H9 (cell line): ENCODE measurements at regions not wholly inside any gene's neighbourhood (a gene's known extent, or its start where the extent isn't known, plus 50 kb on each side); places are given as distances from the start of the nearest gene placed in this dataset.

ENCODE experiments used
- DNase-seq: peaks from one replicate; pipeline ENCODE4 v3.0.0-alpha.2; 2017
- H2AFZ ChIP-seq: one replicate; pipeline ENCODE4 v1.6.1; 2013; ENCODE audit warnings: mild to moderate bottlenecking, low read length, control low read depth, moderate library complexity
- H2AK5ac ChIP-seq: 2 replicates; pipeline ENCODE4 v1.6.1; 2013; ENCODE audit warnings: low read length, control low read depth, mixed read lengths; ENCODE audit not compliant: insufficient read length
- H2BK120ac ChIP-seq: one replicate; pipeline ENCODE4 v1.6.1; 2013; ENCODE audit warnings: low read depth, mild to moderate bottlenecking, low read length, control low read depth, inconsistent platforms; ENCODE audit not compliant: poor library complexity, severe bottlenecking
- H2BK12ac ChIP-seq: 2 replicates; pipeline ENCODE4 v1.6.1; 2013; ENCODE audit warnings: low read length, control low read depth, mixed read lengths, low read depth; ENCODE audit not compliant: insufficient read length
- H2BK15ac ChIP-seq: 2 replicates; pipeline ENCODE4 v1.6.1; 2013; ENCODE audit warnings: low read depth, low read length, control low read depth
- H2BK20ac ChIP-seq: one replicate; pipeline ENCODE4 v1.6.1; 2013; ENCODE audit warnings: low read depth, mild to moderate bottlenecking, low read length, control low read depth, inconsistent platforms; ENCODE audit not compliant: poor library complexity, severe bottlenecking
- H2BK5ac ChIP-seq: 2 replicates; pipeline ENCODE4 v1.6.1; 2013; ENCODE audit warnings: low read length, control low read depth, mixed read lengths; ENCODE audit not compliant: insufficient read length
- H3K14ac ChIP-seq: 2 replicates; pipeline ENCODE4 v1.6.1; 2013; ENCODE audit warnings: low read length, control low read depth; ENCODE audit not compliant: insufficient read depth
- H3K18ac ChIP-seq: 2 replicates; pipeline ENCODE4 v1.6.1; 2013; ENCODE audit warnings: low read depth, mild to moderate bottlenecking, mixed read lengths, low read length, control low read depth; ENCODE audit not compliant: insufficient read length
- H3K23ac ChIP-seq: 2 replicates; pipeline ENCODE4 v1.6.1; 2013; ENCODE audit warnings: low read length, control low read depth, mixed read lengths, low read depth; ENCODE audit not compliant: insufficient read length
- H3K23me2 ChIP-seq: 2 replicates; pipeline ENCODE4 v1.6.1; 2013; ENCODE audit warnings: low read depth, mild to moderate bottlenecking, mixed read lengths, low read length, control low read depth; ENCODE audit not compliant: insufficient read length, poor library complexity, severe bottlenecking
- H3K27ac ChIP-seq: 2 replicates; pipeline ENCODE4 v1.5.1; 2013; ENCODE audit warnings: low read length, control low read depth, mixed read lengths, low read depth; ENCODE audit not compliant: insufficient read length
- H3K27me3 ChIP-seq: 2 replicates; pipeline ENCODE4 v1.6.1; 2013; ENCODE audit warnings: low read length, control low read depth, inconsistent platforms; ENCODE audit not compliant: insufficient read depth
- H3K4ac ChIP-seq: 2 replicates; pipeline ENCODE4 v1.6.1; 2013; ENCODE audit warnings: low read depth, mild to moderate bottlenecking, control low read depth, inconsistent platforms, low read length, moderate library complexity
- H3K4me1 ChIP-seq: 2 replicates; pipeline ENCODE4 v1.6.1; 2013; ENCODE audit warnings: low read length, control low read depth, inconsistent platforms; ENCODE audit not compliant: insufficient read depth
- H3K4me2 ChIP-seq: 2 replicates; pipeline ENCODE4 v1.6.1; 2013; ENCODE audit warnings: low read length, control low read depth, mixed read lengths; ENCODE audit not compliant: insufficient read length, insufficient read depth
- H3K56ac ChIP-seq: 2 replicates; pipeline ENCODE4 v1.6.1; 2013; ENCODE audit warnings: low read depth, mild to moderate bottlenecking, mixed read lengths, low read length, control low read depth; ENCODE audit not compliant: insufficient read length
- H3K79me1 ChIP-seq: 2 replicates; pipeline ENCODE4 v1.6.1; 2013; ENCODE audit warnings: low read depth, mild to moderate bottlenecking, moderate library complexity, low read length, control low read depth, inconsistent platforms; ENCODE audit not compliant: insufficient read depth, poor library complexity, severe bottlenecking
- H3K79me2 ChIP-seq: 2 replicates; pipeline ENCODE4 v1.6.1; 2013; ENCODE audit warnings: low read length, control low read depth, inconsistent platforms; ENCODE audit not compliant: insufficient read depth
- H3K9ac ChIP-seq: 2 replicates; pipeline ENCODE4 v1.6.1; 2013; ENCODE audit warnings: low read length, control low read depth, mixed read lengths; ENCODE audit not compliant: insufficient read length; ENCODE audit errors: extremely low read depth
- H3K9me3 ChIP-seq: one replicate; pipeline ENCODE4 v1.6.1; 2013; ENCODE audit warnings: low read depth, low read length, inconsistent platforms; ENCODE audit not compliant: control insufficient read depth
- H3T11ph ChIP-seq: one replicate; pipeline ENCODE4 v1.6.1; 2013; ENCODE audit warnings: mild to moderate bottlenecking, low read length, control low read depth, inconsistent platforms
- H4K20me1 ChIP-seq: one replicate; pipeline ENCODE4 v1.6.1; 2013; ENCODE audit not compliant: control insufficient read depth, insufficient read length, insufficient read depth
- H4K5ac ChIP-seq: 2 replicates; pipeline ENCODE4 v1.6.1; 2013; ENCODE audit warnings: low read depth, mild to moderate bottlenecking, mixed read lengths, low read length, control low read depth; ENCODE audit not compliant: insufficient read length
- H4K8ac ChIP-seq: replicated peaks from 2 replicates; pipeline ENCODE4 v1.6.1; 2013; ENCODE audit warnings: low read length, control low read depth, mixed read lengths, low read depth; ENCODE audit not compliant: insufficient read length
- H4K91ac ChIP-seq: 2 replicates; pipeline ENCODE4 v1.6.1; 2013; ENCODE audit warnings: low read depth, mild to moderate bottlenecking, moderate library complexity, mixed read lengths, low read length, control low read depth; ENCODE audit not compliant: insufficient read length
- H3K27ac Mint-ChIP-seq, 3 experiments: 2 replicates in 2 of 3; 3 replicates in 1 of 3; pipeline ENCODE4 v1.8.0; 2020 to 2021; ENCODE audit warnings: mixed read lengths in 3 of 3, mild to moderate bottlenecking in 1 of 3, moderate library complexity in 1 of 3
- H3K27me3 Mint-ChIP-seq: 2 replicates; pipeline ENCODE4 v1.8.0; 2021; ENCODE audit warnings: low read depth, mild to moderate bottlenecking, moderate library complexity, mixed read lengths
- H3K36me3 Mint-ChIP-seq, 3 experiments: 2 replicates in 2 of 3; 3 replicates in 1 of 3; pipeline ENCODE4 v1.8.0; 2020 to 2021; ENCODE audit warnings: low read depth in 3 of 3, mixed read lengths in 3 of 3; ENCODE audit not compliant: insufficient read depth in 1 of 3
- H3K4me1 Mint-ChIP-seq, 2 experiments: 2 replicates each; pipeline ENCODE4 v1.8.0; 2020; ENCODE audit warnings: mixed read lengths in 2 of 2
- H3K4me3 Mint-ChIP-seq, 2 experiments: 2 replicates in 1 of 2; 3 replicates in 1 of 2; pipeline ENCODE4 v1.8.0; 2020 to 2021; ENCODE audit warnings: mild to moderate bottlenecking in 2 of 2, mixed read lengths in 2 of 2, moderate library complexity in 1 of 2
- H3K9me3 Mint-ChIP-seq, 2 experiments: 2 replicates in 1 of 2; 3 replicates in 1 of 2; pipeline ENCODE4 v1.8.0; 2020; ENCODE audit warnings: mild to moderate bottlenecking in 2 of 2, mixed read lengths in 2 of 2, moderate library complexity in 1 of 2
- WGBS: extraction: QIAGEN DNeasy Blood & Tissue Kit; methylation state at CpG from one replicate; pipeline ENCODE4 v1.1.7; 2013; ENCODE audit warnings: missing lambda C conversion rate, low lambda C conversion rate, mixed read lengths; ENCODE audit not compliant: insufficient read length; ENCODE audit errors: extremely low coverage; 5-methylcytosine and 5-hydroxymethylcytosine counted together
- TF ChIP-seq, protein P1 (sequence below): fragments of 200-600 bp; sonication (generic); conservative IDR thresholded peaks from 3 replicates; pipeline ENCODE4 v1.8.0; 2021; ENCODE audit warnings: antibody characterized with exemption, mild to moderate bottlenecking

DNA sequence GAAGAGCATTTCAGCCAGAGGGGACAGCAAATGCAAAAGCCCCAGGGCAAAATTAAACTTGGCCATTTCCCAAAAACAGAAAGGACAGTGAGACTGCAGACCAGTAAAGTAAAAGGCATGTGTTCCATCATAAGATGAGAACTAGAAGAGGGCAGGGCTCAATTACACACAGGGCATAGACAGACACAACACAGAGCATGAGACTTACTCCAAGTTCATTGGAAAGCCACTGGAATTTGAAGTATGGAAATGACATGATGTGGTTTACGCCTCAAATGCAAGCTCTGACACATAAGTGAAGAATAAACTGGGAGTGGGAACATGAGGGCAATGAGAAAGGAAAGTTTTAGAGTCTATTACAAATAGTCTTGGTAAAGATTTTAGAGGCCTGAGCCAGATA is 446.6 kb upstream of the GRIA1 start:
- H3K36me3 Mint-ChIP-seq = peaks cover 3 to 5% (median 4%) of the 10 kb centered on the region in 3 experiments; a peak in 3 of 7 replicates

More for the DNA sequence above, 446.6 kb upstream of the GRIA1 start:
- no peak overlapping the region for H4K5ac ChIP-seq
- TF ChIP-seq, protein P1, sequence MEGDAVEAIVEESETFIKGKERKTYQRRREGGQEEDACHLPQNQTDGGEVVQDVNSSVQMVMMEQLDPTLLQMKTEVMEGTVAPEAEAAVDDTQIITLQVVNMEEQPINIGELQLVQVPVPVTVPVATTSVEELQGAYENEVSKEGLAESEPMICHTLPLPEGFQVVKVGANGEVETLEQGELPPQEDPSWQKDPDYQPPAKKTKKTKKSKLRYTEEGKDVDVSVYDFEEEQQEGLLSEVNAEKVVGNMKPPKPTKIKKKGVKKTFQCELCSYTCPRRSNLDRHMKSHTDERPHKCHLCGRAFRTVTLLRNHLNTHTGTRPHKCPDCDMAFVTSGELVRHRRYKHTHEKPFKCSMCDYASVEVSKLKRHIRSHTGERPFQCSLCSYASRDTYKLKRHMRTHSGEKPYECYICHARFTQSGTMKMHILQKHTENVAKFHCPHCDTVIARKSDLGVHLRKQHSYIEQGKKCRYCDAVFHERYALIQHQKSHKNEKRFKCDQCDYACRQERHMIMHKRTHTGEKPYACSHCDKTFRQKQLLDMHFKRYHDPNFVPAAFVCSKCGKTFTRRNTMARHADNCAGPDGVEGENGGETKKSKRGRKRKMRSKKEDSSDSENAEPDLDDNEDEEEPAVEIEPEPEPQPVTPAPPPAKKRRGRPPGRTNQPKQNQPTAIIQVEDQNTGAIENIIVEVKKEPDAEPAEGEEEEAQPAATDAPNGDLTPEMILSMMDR = no peak
- no peaks in the 10 kb centered on the region for H3K79me1 ChIP-seq
- no peak overlapping the region for H3K56ac ChIP-seq
- H4K91ac ChIP-seq = no peak overlapping the region
- DNase-seq = no peak
- Mint-ChIP-seq H3K27ac (no peak overlapping the region), H3K9me3 (peaks cover 0 to 7% of the 10 kb centered on the region in 2 experiments; a peak in 3 of 5 replicates), H3K27me3 (no peaks in the 10 kb centered on the region), H3K4me1 (no peaks in the 10 kb centered on the region), H3K4me3 (no peak overlapping the region)
- no peak overlapping the region for H3K18ac ChIP-seq
- H3K4ac ChIP-seq = no peak overlapping the region
- H2BK5ac ChIP-seq = no peak overlapping the region
- no peak overlapping the region for H3K27ac ChIP-seq
- no peaks in the 10 kb centered on the region for H4K20me1 ChIP-seq
- no peaks in the 10 kb centered on the region for H3K27me3 ChIP-seq
- no peak overlapping the region for H2BK20ac ChIP-seq
- H2AK5ac ChIP-seq = no peak overlapping the region
- H3K23ac ChIP-seq = no peak overlapping the region
- no peak overlapping the region for H3K14ac ChIP-seq
- no peak overlapping the region for H2BK120ac ChIP-seq
- H4K8ac ChIP-seq = no peak overlapping the region
- no CpG with 5 or more reads among the region's 1 CpG for WGBS
- no peak overlapping the region for H2AFZ ChIP-seq
- no peaks in the 10 kb centered on the region for H3K4me1 ChIP-seq
- no peaks in the 10 kb centered on the region for H3K79me2 ChIP-seq
- no peak overlapping the region for H2BK15ac ChIP-seq
- no peak overlapping the region for H3T11ph ChIP-seq
- no peaks in the 10 kb centered on the region for H3K23me2 ChIP-seq
- H2BK12ac ChIP-seq = no peak overlapping the region
- no peak overlapping the region for H3K4me2 ChIP-seq
- H3K9ac ChIP-seq = no peak overlapping the region
- H3K9me3 ChIP-seq = no peaks in the 10 kb centered on the region
